GM23338 (cell line): ENCODE measurements at regions not wholly inside any gene's neighbourhood (a gene's known extent, or its start where the extent isn't known, plus 50 kb on each side); places are given as distances from the start of the nearest gene placed in this dataset.

Experiments
- CREB1 ChIP-seq: fragments of 250-450 bp; sonication (Bioruptor Pico); IDR thresholded peaks from 2 replicates; pipeline ENCODE4 v1.5.0; 2020; ENCODE audit warnings: low read depth, mild to moderate bottlenecking, moderate library complexity
- EZH2 ChIP-seq: fragments of 200-600 bp; sonication (generic); IDR thresholded peaks from one replicate; pipeline ENCODE4 v1.8.0; 2017; ENCODE audit warnings: antibody characterized with exemption, mild to moderate bottlenecking, low read depth; ENCODE audit not compliant: unreplicated experiment
- EZH2phosphoT487 ChIP-seq: fragments of 200-600 bp; sonication (generic); IDR thresholded peaks from one replicate; pipeline ENCODE4 v1.8.1; 2018; ENCODE audit warnings: antibody characterized with exemption; ENCODE audit not compliant: unreplicated experiment
- JUNB ChIP-seq: IDR thresholded peaks from one replicate; pipeline ENCODE4 v1.6.1; 2016; ENCODE audit warnings: antibody characterized with exemption; ENCODE audit not compliant: unreplicated experiment
- NANOG ChIP-seq: IDR thresholded peaks from 2 replicates; pipeline ENCODE4 v1.6.1; 2016; ENCODE audit warnings: antibody characterized with exemption, borderline replicate concordance
- POLR2AphosphoS5 ChIP-seq: IDR thresholded peaks from 2 replicates; pipeline ENCODE4 v1.6.1; 2016; ENCODE audit warnings: antibody characterized with exemption, low read depth
- STAT1 ChIP-seq: IDR thresholded peaks from one replicate; pipeline ENCODE4 v1.6.1; 2016; ENCODE audit warnings: antibody characterized with exemption; ENCODE audit not compliant: unreplicated experiment
- ZNF114 ChIP-seq: fragments of 250-450 bp; sonication (Bioruptor Pico); IDR thresholded peaks from 2 replicates; pipeline ENCODE4 v1.5.0; 2020; ENCODE audit warnings: mild to moderate bottlenecking, moderate library complexity
- ZNF331 ChIP-seq: fragments of 250-450 bp; sonication (Bioruptor Pico); IDR thresholded peaks from 2 replicates; pipeline ENCODE4 v1.5.0; 2020; ENCODE audit warnings: low read depth, mild to moderate bottlenecking, moderate library complexity
- TF ChIP-seq, protein P1 (sequence below), 2 experiments: fragments of 200-600 bp in 1 of 2; sonication (generic) in 1 of 2; conservative IDR thresholded peaks; 2 replicates each; pipeline versions ENCODE4 v1.5.1 to v1.6.1; 2016 to 2017; ENCODE audit warnings: antibody characterized with exemption in 2 of 2, low read depth in 2 of 2, mild to moderate bottlenecking in 2 of 2, moderate library complexity in 1 of 2
- TF ChIP-seq, protein P2 (sequence below): IDR thresholded peaks from 2 replicates; pipeline ENCODE4 v1.6.1; 2016; ENCODE audit warnings: antibody characterized with exemption
- TF ChIP-seq, protein P3 (sequence below): IDR thresholded peaks from one replicate; pipeline ENCODE4 v1.6.1; 2018; ENCODE audit warnings: antibody characterized with exemption; ENCODE audit not compliant: unreplicated experiment
- TF ChIP-seq, protein P4 (sequence below): fragments of 250-450 bp; sonication (Bioruptor Pico); IDR thresholded peaks from 2 replicates; pipeline ENCODE4 v1.5.0; 2020; ENCODE audit warnings: mild to moderate bottlenecking, moderate library complexity

DNA sequence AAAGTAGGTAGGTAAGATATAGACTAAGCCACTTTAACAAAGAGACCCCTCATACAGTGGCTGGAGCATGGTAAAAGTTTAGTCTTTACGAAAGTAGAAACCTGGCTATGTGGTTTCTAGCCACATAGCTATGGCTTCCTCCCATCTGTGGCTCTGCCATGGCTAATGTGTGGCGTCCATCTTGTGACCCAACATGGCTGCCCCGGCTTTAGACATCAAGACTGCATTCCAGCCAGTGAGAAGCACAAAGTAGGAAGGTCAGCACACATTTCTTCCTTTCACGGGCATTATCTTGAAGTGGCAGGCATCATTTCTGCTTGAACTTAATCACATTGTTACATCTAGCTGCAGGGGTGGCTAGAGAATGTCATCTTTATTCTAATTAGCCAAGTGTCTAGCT, 148.3 kb downstream of the TBX5 start:
- TF ChIP-seq, protein P1, sequence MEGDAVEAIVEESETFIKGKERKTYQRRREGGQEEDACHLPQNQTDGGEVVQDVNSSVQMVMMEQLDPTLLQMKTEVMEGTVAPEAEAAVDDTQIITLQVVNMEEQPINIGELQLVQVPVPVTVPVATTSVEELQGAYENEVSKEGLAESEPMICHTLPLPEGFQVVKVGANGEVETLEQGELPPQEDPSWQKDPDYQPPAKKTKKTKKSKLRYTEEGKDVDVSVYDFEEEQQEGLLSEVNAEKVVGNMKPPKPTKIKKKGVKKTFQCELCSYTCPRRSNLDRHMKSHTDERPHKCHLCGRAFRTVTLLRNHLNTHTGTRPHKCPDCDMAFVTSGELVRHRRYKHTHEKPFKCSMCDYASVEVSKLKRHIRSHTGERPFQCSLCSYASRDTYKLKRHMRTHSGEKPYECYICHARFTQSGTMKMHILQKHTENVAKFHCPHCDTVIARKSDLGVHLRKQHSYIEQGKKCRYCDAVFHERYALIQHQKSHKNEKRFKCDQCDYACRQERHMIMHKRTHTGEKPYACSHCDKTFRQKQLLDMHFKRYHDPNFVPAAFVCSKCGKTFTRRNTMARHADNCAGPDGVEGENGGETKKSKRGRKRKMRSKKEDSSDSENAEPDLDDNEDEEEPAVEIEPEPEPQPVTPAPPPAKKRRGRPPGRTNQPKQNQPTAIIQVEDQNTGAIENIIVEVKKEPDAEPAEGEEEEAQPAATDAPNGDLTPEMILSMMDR (conservative IDR thresholded peaks at IDR 0.05; ENCODE audit: low read depth in 2 of 2) = no peak
- TF ChIP-seq POLR2AphosphoS5 (no peak), EZH2 (no peak), JUNB (no peak), STAT1 (no peak), CREB1 (no peak), EZH2phosphoT487 (no peak), ZNF331 (CRISPR knock-in tag) (no peak), NANOG (no peak), ZNF114 (CRISPR knock-in tag) (no peak)
- TF ChIP-seq, protein P2, sequence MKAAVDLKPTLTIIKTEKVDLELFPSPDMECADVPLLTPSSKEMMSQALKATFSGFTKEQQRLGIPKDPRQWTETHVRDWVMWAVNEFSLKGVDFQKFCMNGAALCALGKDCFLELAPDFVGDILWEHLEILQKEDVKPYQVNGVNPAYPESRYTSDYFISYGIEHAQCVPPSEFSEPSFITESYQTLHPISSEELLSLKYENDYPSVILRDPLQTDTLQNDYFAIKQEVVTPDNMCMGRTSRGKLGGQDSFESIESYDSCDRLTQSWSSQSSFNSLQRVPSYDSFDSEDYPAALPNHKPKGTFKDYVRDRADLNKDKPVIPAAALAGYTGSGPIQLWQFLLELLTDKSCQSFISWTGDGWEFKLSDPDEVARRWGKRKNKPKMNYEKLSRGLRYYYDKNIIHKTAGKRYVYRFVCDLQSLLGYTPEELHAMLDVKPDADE = no peak
- TF ChIP-seq, protein P3, sequence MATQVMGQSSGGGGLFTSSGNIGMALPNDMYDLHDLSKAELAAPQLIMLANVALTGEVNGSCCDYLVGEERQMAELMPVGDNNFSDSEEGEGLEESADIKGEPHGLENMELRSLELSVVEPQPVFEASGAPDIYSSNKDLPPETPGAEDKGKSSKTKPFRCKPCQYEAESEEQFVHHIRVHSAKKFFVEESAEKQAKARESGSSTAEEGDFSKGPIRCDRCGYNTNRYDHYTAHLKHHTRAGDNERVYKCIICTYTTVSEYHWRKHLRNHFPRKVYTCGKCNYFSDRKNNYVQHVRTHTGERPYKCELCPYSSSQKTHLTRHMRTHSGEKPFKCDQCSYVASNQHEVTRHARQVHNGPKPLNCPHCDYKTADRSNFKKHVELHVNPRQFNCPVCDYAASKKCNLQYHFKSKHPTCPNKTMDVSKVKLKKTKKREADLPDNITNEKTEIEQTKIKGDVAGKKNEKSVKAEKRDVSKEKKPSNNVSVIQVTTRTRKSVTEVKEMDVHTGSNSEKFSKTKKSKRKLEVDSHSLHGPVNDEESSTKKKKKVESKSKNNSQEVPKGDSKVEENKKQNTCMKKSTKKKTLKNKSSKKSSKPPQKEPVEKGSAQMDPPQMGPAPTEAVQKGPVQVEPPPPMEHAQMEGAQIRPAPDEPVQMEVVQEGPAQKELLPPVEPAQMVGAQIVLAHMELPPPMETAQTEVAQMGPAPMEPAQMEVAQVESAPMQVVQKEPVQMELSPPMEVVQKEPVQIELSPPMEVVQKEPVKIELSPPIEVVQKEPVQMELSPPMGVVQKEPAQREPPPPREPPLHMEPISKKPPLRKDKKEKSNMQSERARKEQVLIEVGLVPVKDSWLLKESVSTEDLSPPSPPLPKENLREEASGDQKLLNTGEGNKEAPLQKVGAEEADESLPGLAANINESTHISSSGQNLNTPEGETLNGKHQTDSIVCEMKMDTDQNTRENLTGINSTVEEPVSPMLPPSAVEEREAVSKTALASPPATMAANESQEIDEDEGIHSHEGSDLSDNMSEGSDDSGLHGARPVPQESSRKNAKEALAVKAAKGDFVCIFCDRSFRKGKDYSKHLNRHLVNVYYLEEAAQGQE = no peak
- TF ChIP-seq, protein P4, sequence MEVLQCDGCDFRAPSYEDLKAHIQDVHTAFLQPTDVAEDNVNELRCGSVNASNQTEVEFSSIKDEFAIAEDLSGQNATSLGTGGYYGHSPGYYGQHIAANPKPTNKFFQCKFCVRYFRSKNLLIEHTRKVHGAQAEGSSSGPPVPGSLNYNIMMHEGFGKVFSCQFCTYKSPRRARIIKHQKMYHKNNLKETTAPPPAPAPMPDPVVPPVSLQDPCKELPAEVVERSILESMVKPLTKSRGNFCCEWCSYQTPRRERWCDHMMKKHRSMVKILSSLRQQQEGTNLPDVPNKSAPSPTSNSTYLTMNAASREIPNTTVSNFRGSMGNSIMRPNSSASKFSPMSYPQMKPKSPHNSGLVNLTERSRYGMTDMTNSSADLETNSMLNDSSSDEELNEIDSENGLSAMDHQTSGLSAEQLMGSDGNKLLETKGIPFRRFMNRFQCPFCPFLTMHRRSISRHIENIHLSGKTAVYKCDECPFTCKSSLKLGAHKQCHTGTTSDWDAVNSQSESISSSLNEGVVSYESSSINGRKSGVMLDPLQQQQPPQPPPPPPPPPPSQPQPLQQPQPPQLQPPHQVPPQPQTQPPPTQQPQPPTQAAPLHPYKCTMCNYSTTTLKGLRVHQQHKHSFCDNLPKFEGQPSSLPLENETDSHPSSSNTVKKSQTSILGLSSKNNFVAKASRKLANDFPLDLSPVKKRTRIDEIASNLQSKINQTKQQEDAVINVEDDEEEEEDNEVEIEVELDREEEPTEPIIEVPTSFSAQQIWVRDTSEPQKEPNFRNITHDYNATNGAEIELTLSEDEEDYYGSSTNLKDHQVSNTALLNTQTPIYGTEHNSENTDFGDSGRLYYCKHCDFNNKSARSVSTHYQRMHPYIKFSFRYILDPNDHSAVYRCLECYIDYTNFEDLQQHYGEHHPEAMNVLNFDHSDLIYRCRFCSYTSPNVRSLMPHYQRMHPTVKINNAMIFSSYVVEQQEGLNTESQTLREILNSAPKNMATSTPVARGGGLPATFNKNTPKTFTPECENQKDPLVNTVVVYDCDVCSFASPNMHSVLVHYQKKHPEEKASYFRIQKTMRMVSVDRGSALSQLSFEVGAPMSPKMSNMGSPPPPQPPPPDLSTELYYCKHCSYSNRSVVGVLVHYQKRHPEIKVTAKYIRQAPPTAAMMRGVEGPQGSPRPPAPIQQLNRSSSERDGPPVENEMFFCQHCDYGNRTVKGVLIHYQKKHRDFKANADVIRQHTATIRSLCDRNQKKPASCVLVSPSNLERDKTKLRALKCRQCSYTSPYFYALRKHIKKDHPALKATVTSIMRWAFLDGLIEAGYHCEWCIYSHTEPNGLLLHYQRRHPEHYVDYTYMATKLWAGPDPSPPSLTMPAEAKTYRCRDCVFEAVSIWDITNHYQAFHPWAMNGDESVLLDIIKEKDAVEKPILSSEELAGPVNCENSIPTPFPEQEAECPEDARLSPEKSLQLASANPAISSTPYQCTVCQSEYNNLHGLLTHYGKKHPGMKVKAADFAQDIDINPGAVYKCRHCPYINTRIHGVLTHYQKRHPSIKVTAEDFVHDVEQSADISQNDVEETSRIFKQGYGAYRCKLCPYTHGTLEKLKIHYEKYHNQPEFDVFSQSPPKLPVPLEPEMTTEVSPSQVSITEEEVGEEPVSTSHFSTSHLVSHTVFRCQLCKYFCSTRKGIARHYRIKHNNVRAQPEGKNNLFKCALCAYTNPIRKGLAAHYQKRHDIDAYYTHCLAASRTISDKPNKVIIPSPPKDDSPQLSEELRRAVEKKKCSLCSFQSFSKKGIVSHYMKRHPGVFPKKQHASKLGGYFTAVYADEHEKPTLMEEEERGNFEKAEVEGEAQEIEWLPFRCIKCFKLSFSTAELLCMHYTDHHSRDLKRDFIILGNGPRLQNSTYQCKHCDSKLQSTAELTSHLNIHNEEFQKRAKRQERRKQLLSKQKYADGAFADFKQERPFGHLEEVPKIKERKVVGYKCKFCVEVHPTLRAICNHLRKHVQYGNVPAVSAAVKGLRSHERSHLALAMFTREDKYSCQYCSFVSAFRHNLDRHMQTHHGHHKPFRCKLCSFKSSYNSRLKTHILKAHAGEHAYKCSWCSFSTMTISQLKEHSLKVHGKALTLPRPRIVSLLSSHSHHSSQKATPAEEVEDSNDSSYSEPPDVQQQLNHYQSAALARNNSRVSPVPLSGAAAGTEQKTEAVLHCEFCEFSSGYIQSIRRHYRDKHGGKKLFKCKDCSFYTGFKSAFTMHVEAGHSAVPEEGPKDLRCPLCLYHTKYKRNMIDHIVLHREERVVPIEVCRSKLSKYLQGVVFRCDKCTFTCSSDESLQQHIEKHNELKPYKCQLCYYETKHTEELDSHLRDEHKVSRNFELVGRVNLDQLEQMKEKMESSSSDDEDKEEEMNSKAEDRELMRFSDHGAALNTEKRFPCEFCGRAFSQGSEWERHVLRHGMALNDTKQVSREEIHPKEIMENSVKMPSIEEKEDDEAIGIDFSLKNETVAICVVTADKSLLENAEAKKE (CRISPR knock-in tag) = no peak
